HepG2 (cell line): ENCODE measurements at regions not wholly inside any gene's neighbourhood (a gene's known extent, or its start where the extent isn't known, plus 50 kb on each side); places are given as distances from the start of the nearest gene placed in this dataset.

Experiments used
- EP300 ChIP-seq, 3 experiments: sonication (generic) in 1 of 3; formaldehyde crosslinking in 1 of 3; IDR thresholded peaks; 2 replicates each; pipeline versions ENCODE4 v1.5.1 to v1.6.1; 2011 to 2020; ENCODE audit warnings: low read depth in 2 of 3, low read length in 2 of 3, borderline replicate concordance in 1 of 3, improper control_type of control experiment in 1 of 3, mild to moderate bottlenecking in 1 of 3, missing genetic modification reagents in 1 of 3, moderate library complexity in 1 of 3
- ZNF18 ChIP-seq: sonication (generic); formaldehyde crosslinking; IDR thresholded peaks from 2 replicates; pipeline ENCODE4 v1.8.0; 2022; ENCODE audit warnings: mild to moderate bottlenecking, missing genetic modification reagents; ENCODE audit not compliant: insufficient replicate concordance
- ZNF557 ChIP-seq: sonication (generic); formaldehyde crosslinking; IDR thresholded peaks from 2 replicates; pipeline ENCODE4 v1.4.0; 2020; ENCODE audit warnings: missing genetic modification reagents

- TF ChIP-seq EP300 (IDR thresholded peaks at IDR 0.05; ENCODE audit: low read depth in 2 of 2, low read length in 2 of 2) (no peak), EP300 (CRISPR knock-in tag; IDR thresholded peaks at IDR 0.05; ENCODE audit: borderline replicate concordance) (no peak), ZNF557 (CRISPR knock-in tag) (no peak), ZNF18 (CRISPR knock-in tag) (no peak)
Observed at GRCh38 chr6:168992446-168993144, 261.1 kb downstream of the THBS2 start.
